GM12878 (cell line): ENCODE measurements at regions not wholly inside any gene's neighbourhood (a gene's known extent, or its start where the extent isn't known, plus 50 kb on each side); places are given as distances from the start of the nearest gene placed in this dataset.

Experiments
- ATAC-seq: fragments of 200-7000 bp; cut with Tn5 transposase; 3 replicates; pipeline ENCODE4 v1.9.1; 2020; ENCODE audit warnings: mild to moderate bottlenecking, moderate library complexity
- BruUV-seq: library from RNA; stranded (reverse); fragments of 400-500 nt; replicated peaks from 2 replicates; lab custom pipeline; 2021; lab: Mats Ljungman, UMichigan
- CTCF ChIA-PET: fragments of 300-600 bp; sonication (Branson Sonifier 250); formaldehyde crosslinking; extraction: SDS; loops from one replicate; lab custom pipeline; 2021; ENCODE audit warnings: inconsistent platforms; lab: Yijun Ruan, JAX
- POLR2A ChIA-PET: fragments of 350-600 bp; formaldehyde crosslinking; extraction: SDS; loops from one replicate; lab custom pipeline; 2021; ENCODE audit warnings: inconsistent platforms; lab: Charles Lee
- RAD21 ChIA-PET: fragments of 300-600 bp; sonication (Branson Sonifier 250); formaldehyde crosslinking; loops from one replicate; lab custom pipeline; 2023; ENCODE audit warnings: antibody characterized with exemption; ENCODE audit not compliant: unreplicated experiment; lab: Charles Lee
- SMC1A ChIA-PET: fragments of 300-600 bp; sonication (Branson Sonifier 250); formaldehyde crosslinking; loops from one replicate; lab custom pipeline; 2023; ENCODE audit not compliant: unreplicated experiment, uncharacterized antibody; lab: Charles Lee
- DNase-seq: peaks from one replicate; pipeline ENCODE4 v3.0.0-alpha.2; 2011; ENCODE audit warnings: low read depth, low spot score
- FAIRE-seq: peaks from 3 replicates; lab custom pipeline; 2011; peaks lifted over from hg19 to GRCh38; lab: Jason Lieb, UNC
- H2AFZ ChIP-seq: 2 replicates; pipeline ENCODE4 v1.6.0; 2011; ENCODE audit warnings: low read depth, low read length, control low read depth; ENCODE audit not compliant: control insufficient read depth
- H3K27ac ChIP-seq: 2 replicates; pipeline ENCODE4 v1.5.1; 2011; ENCODE audit warnings: control low read depth; ENCODE audit not compliant: control insufficient read depth, insufficient read depth
- H3K27me3 ChIP-seq, 2 experiments: replicated peaks in 1 of 2; 2 replicates each; pipeline versions ENCODE4 v1.6.0 to v1.6.1; 2011; ENCODE audit warnings: low read length in 1 of 2; ENCODE audit not compliant: control insufficient read depth in 2 of 2, insufficient read depth in 2 of 2
- H3K36me3 ChIP-seq, 2 experiments: 2 replicates each; pipeline ENCODE4 v1.5.1; 2011; ENCODE audit warnings: low read length in 1 of 2; ENCODE audit not compliant: control insufficient read depth in 2 of 2, insufficient read depth in 2 of 2
- H3K4me1 ChIP-seq: 2 replicates; pipeline ENCODE4 v1.6.1; 2011; ENCODE audit warnings: mild to moderate bottlenecking, low read length, moderate library complexity, mixed read lengths; ENCODE audit not compliant: control insufficient read depth, insufficient read depth
- H3K4me2 ChIP-seq: 2 replicates; pipeline ENCODE4 v1.6.0; 2011; ENCODE audit warnings: control low read depth; ENCODE audit not compliant: control insufficient read depth, insufficient read depth
- H3K4me3 ChIP-seq: fragments of 200-600 bp; sonication (generic); 2 replicates; pipeline ENCODE4 v1.5.1; 2016
- H3K79me2 ChIP-seq: 2 replicates; pipeline ENCODE4 v1.6.0; 2011; ENCODE audit warnings: low read length; ENCODE audit not compliant: control insufficient read depth, insufficient read depth
- H3K9ac ChIP-seq: 2 replicates; pipeline ENCODE4 v1.8.0; 2011; ENCODE audit warnings: low read length, control low read depth, mixed read lengths; ENCODE audit not compliant: control insufficient read depth, insufficient read depth
- H3K9me3 ChIP-seq: replicated peaks from 3 replicates; pipeline ENCODE4 v1.5.1; 2011; ENCODE audit warnings: mild to moderate bottlenecking, low read length; ENCODE audit not compliant: control insufficient read depth, insufficient read depth
- H4K20me1 ChIP-seq: 2 replicates; pipeline ENCODE4 v1.6.0; 2011; ENCODE audit not compliant: control insufficient read depth, insufficient read depth
- CBX3 ChIP-seq: fragments of 200-600 bp; sonication (generic); IDR thresholded peaks from 2 replicates; pipeline ENCODE4 v1.6.1; 2016; ENCODE audit warnings: low read depth, borderline replicate concordance
- E2F4 ChIP-seq: IDR thresholded peaks from 2 replicates; pipeline ENCODE4 v1.6.1; 2012; ENCODE audit warnings: low read depth, low read length, improper control_type of control experiment
- FOS ChIP-seq: IDR thresholded peaks from 3 replicates; pipeline ENCODE4 v1.6.1; 2011; ENCODE audit warnings: borderline replicate concordance; ENCODE audit not compliant: insufficient read length; ENCODE audit errors: extremely low read depth
- HDAC2 ChIP-seq: fragments of 200-600 bp; sonication (generic); IDR thresholded peaks from 2 replicates; pipeline ENCODE4 v1.6.1; 2017
- HDAC6 ChIP-seq: fragments of 200-600 bp; sonication (generic); IDR thresholded peaks from one replicate; pipeline ENCODE4 v1.8.0; 2017; ENCODE audit warnings: antibody characterized with exemption; ENCODE audit not compliant: unreplicated experiment
- HDGF ChIP-seq: fragments of 450-650 bp; IDR thresholded peaks from 2 replicates; pipeline ENCODE4 v1.6.1; 2016; ENCODE audit warnings: antibody characterized with exemption
- LARP7 ChIP-seq: fragments of 450-650 bp; IDR thresholded peaks from 2 replicates; pipeline ENCODE4 v1.6.1; 2017; ENCODE audit warnings: mild to moderate bottlenecking
- MTA2 ChIP-seq: fragments of 450-650 bp; IDR thresholded peaks from 2 replicates; pipeline ENCODE4 v1.6.1; 2016; ENCODE audit warnings: low read depth, mild to moderate bottlenecking, moderate library complexity
- MYB ChIP-seq: fragments of 150-350 bp; IDR thresholded peaks from 2 replicates; pipeline ENCODE4 v1.6.1; 2014; ENCODE audit warnings: mild to moderate bottlenecking, low read depth, low read length, borderline replicate concordance
- NFYA ChIP-seq: IDR thresholded peaks from 2 replicates; pipeline ENCODE4 v1.6.1; 2011; ENCODE audit warnings: low read depth, mild to moderate bottlenecking, low read length, improper control_type of control experiment, borderline replicate concordance
- NRF1 ChIP-seq: conservative IDR thresholded peaks from 2 replicates; pipeline ENCODE4 v1.6.1; 2011; ENCODE audit warnings: mild to moderate bottlenecking, low read depth, low read length, improper control_type of control experiment
- RELA ChIP-seq: fragments of 450-650 bp; IDR thresholded peaks from 2 replicates; pipeline ENCODE4 v1.8.0; 2014; ENCODE audit warnings: borderline replicate concordance; ENCODE audit not compliant: partially characterized antibody
- SIX5 ChIP-seq: IDR thresholded peaks from 2 replicates; pipeline ENCODE4 v1.6.1; 2011; ENCODE audit warnings: mild to moderate bottlenecking, low read depth, low read length, moderate library complexity; ENCODE audit not compliant: severe bottlenecking
- TCF7 ChIP-seq: IDR thresholded peaks from 2 replicates; pipeline ENCODE4 v1.6.1; 2014; ENCODE audit warnings: antibody characterized with exemption, borderline replicate concordance
- ZNF217 ChIP-seq: fragments of 450-650 bp; IDR thresholded peaks from 2 replicates; pipeline ENCODE4 v1.6.1; 2017; ENCODE audit warnings: antibody characterized with exemption, mild to moderate bottlenecking
- WGBS: methylation state at CpG from one replicate; pipeline ENCODE4 v1.1.6; 2016; ENCODE audit warnings: low lambda C conversion rate; ENCODE audit not compliant: insufficient replicate concordance, insufficient coverage; ENCODE audit errors: missing lambda C conversion rate; 5-methylcytosine and 5-hydroxymethylcytosine counted together
- in situ Hi-C: fragments of 300-500 bp; cut with MboI; formaldehyde crosslinking; loops from 9 replicates; pipeline ENCODE4 v1.14.3; 2018; ENCODE audit warnings: mixed read lengths
- intact Hi-C: fragments of 100-400 bp; cut with micrococcal nuclease; formaldehyde crosslinking; loops from one replicate; pipeline ENCODE4 v1.14.2; 2022; ENCODE audit not compliant: unreplicated experiment

DNA sequence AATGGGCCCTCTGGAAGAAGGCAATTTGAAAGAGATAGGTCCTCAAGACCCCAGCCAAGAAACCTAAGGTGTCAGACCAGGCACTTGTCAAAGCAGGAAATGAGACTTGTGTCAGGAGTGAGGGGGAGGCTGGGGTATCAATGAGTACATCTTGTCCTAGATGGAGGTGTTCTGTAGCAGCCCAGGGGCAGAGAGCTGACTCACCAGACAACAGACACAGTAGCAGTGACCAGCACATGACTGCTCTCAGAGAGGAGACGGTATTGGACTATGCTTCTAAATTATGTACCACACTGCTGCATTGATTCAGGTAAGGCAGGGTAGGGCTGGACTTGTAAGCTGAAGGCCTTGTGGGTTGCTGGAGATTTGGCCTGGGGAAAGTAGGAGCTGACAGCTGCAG lies 551.2 kb upstream of the KLF4 start:
- Histone ChIP-seq H3K9ac (no peak overlapping the region), H3K4me3 (no peak overlapping the region), H2AFZ (no peak overlapping the region), H3K4me2 (no peak overlapping the region), H4K20me1 (no peaks in the 10 kb centered on the region), H3K27me3 (no peaks in the 10 kb centered on the region), H3K4me1 (no peaks in the 10 kb centered on the region), H3K9me3 (no peaks in the 10 kb centered on the region), H3K36me3 (no peaks in the 10 kb centered on the region), H3K27ac (no peak overlapping the region)
- no peak for ATAC-seq
- FAIRE-seq: no peak
- ChIA-PET POLR2A (interaction anchor here (0.6 kb wide), 1 partner anchor 9 kb away, joined by 3 read pairs; no protein-coding TSS in a partner anchor), RAD21 (interaction anchor here (0.6 kb wide), 1 partner anchor 511 kb away, joined by 3 read pairs; no protein-coding TSS in a partner anchor), SMC1A (no interaction called here), CTCF (no interaction called here)
- WGBS: 33% methylated on average over 1 of the region's 1 CpG
- intact Hi-C loops (no loop called here), in situ Hi-C loops (no loop called here)
- BruUV-seq: no TSS peak
- TF ChIP-seq SIX5 (no peak), ZNF217 (no peak), NFYA (no peak), TCF7 (no peak), RELA (no peak), LARP7 (no peak), FOS (no peak), MYB (no peak), HDAC2 (no peak), HDAC6 (no peak), E2F4 (no peak), NRF1 (no peak), CBX3 (no peak), HDGF (no peak), MTA2 (no peak)
- TF ChIP-seq, all 136 proteins: peak for 0
- no peak for DNase-seq
- no peaks in the 10 kb centered on the region for H3K79me2 ChIP-seq
